Bone marrow (tissue), 2 donors: ENCODE measurements at regions not wholly inside any gene's neighbourhood (a gene's known extent, or its start where the extent isn't known, plus 50 kb on each side); places are given as distances from the start of the nearest gene placed in this dataset.

Experiments
- DNase-seq, 2 donors: peaks; one replicate each; lab custom pipeline; 2025; lab: John Stamatoyannopoulos, UW

DNA sequence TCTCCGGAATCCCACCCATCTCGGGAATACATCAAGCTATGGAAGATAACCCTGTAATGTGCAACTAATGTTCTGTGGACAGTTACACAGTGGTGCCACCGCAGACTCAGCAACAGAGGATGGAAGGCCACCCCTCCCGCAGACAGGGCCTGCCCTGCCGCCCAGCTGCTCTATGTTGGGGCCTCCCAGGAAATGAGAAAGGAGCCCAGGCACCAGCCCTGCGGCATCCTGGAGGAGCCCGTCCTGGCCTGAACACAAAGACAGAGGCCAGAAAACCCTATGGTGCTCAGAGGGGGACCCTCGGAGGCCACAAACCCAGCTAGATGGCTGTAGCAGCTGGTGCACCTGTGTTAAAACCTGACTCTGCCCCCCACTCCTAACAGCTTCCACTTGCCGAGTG is 216.1 kb upstream of the RPL38 start:
- DNase-seq, result no peak

DNA sequence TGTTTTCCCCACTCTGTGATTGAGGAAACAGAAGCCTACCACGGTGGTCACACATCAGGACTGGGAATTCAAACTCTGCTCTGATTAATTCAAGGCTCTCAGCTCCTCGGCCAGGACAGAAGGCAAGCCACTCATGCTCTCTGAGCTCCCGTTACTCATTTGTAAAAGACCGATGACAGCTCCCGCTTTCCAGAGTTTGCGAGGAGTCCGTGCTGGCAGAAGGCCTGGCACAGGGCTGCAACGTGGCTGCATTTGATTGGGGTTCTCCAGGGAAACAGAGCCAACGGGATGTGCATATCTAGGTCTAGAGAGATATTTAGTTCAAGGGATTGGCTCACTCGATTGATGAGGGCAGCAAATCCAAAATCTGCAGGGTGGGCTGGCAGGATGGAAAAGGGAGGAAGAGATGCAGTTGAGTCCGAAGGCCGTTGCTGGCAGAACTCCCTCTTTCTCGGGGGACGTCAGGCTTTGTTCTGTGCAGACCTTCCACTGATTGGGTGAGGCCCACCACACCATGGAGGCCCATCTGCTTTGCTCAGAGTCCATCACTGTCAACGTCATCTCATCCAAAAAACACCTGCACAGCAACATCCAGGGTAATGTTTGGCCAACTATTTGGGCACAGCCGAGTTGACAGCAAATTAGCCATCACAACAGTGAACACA is 215.5 kb upstream of the RPL38 start:
- DNase-seq, result no peak

DNA sequence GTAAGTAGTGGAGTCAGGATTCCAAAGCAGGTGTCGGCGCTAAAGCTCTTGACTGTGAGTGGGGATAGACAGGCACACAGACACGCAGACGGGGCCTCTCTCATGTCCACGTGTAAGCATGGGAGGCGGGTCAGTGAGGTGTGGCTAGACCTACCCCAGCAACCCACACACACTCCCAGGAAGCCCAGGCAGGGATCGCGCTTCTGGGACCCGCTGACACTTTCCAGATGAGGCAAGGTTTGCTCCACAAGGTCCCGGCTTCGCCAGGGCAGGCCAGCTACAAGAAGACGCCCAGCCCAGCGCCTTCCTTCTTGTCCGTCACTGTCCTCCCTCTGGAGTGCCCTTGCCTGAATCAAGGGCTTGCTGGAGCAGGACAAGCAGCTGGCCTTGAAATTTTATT is 213.8 kb upstream of the RPL38 start:
- DNase-seq, result no peak

DNA sequence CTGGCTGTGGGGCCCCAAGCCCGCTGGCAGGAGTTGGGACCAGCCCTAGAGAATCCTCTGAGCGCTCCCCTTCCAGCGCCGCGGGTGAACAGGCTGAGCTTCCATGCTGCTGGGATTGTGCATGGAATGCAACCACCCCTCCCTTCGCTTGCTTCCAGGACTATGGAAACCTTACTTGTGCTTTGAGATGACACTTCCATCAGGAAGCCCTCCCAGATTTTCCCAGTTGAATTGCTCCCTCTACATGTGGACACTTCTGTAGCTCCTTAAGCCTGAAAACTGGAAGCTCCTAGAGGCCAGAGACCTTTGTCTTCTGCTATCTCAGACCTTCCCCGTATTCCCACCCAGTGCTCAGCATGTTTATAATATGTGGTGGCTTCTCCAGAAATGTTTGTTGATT is 213.2 kb upstream of the RPL38 start:
- no peak for DNase-seq

DNA sequence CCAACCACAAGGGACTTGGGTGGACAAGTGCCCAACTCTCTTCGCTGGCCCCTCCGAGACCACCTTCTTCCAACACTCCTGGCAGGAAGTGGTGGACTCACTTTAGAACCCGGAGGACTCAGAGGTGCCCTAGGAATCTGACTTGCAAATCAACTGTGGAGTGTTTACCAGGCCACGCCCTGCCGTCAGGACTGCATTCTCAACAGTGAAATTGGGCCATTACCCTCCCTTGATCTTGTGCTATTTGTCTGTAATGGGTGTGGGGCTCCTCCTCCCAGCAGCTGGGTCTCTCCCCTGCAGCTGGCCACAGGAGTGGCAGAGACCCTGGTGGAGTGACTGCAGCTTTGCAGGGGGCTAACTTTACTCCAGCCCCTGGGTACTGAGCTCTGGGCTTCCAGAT is 212.2 kb upstream of the RPL38 start:
- no peak for DNase-seq

DNA sequence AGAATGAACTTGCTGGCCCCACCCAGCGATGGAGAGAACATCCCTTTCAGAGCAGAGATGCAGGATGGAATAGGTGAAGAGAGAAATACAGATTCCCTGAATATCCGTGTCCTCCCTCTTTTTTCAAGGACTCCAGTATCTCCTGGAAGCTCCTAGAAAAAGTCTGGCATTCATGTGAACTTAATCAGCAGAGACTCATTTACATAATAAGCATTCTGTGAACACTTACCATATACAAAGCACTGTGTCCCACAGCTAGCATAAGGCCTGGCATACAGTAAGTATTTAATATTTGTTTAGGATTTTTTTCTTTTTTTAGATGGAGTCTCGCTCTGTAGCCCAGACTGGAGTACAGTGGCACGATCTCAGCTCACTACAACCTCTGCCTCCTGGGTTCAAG is 208.5 kb upstream of the RPL38 start:
- no peak for DNase-seq

DNA sequence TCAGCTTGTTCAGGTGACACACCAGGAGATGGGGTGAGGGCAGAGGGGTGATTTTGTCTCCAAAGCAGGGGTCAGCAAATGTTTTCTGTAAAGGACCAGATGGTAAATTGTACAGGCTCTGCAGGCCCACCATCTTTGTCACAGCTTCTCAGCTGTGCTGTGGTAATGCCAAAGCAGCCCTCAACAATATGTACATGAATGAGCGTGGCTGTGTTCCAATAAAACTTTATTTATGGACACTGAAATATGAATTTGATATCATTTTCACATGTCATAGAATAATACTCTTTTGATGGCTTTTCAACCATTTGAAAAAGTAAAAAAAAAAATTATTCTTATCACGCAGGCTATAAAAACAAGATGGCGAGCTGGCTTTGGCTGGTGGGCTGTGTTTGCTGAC is 206.4 kb upstream of the RPL38 start:
- DNase-seq, result no peak

DNA sequence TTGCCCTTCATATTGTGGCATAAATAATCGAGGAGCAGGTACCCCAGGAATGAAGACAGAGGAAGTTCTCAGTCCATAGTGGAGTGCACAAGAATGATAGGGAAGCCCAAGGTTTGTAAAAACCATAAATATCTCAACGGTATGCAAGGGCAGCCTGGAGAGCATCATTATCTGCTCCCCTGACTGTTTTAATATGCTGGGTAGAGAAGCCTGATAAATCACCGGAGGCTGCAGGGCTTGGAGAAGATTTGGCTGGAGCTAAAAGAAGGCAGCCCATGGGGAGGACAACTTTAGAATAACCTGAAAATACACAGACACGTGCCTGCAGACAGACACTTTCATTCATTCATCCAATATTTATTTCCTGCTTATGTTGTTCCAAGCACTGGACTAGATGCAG is 205.2 kb upstream of the RPL38 start:
- DNase-seq, result no peak

DNA sequence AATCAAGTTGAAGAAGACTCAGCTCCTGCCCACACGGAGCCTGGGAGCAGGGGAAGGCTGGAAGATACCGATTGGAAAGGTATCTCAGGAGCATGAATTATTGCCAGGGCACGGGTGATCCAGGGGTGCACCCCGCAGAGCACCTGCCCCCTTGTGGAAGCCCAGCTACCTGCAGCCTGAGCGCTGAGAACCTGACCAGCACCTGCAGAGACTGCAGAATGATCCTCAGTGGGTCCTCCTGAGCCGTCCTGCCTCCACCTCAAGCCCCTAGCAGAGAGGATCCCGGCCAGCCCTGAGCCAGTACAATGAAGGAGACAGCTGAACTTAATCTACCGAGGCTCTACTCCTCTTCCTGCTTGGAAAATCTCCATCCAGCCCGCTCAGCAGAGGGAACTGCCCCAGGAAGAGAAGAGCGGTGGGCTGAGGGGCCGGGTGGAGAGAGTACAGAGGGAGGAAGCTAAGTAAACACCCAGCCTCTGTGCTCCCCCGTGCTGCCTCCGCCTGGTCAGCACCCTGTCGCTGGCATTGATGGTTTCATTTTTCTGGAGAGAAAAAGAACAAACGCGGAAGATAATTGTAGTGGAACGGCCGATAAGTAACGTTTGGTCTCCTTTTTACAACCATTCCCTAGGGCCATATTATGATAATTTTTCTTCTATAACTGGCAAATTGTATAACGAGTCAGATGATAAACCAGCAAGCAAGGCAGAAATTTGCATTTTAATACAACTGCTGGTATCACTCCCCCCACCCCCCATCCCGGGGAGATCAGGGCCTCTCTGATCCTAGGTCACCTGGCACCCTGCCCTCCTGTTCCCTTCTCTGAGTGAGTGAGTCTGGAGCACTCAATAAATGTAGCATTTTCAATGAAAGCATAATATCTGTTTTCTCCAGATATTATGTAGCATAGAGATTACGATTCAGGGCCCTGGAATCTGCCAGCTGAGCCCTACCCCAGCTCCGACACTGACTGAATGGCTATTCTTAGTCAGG is 204.5 kb upstream of the RPL38 start:
- DNase-seq, result no peak

DNA sequence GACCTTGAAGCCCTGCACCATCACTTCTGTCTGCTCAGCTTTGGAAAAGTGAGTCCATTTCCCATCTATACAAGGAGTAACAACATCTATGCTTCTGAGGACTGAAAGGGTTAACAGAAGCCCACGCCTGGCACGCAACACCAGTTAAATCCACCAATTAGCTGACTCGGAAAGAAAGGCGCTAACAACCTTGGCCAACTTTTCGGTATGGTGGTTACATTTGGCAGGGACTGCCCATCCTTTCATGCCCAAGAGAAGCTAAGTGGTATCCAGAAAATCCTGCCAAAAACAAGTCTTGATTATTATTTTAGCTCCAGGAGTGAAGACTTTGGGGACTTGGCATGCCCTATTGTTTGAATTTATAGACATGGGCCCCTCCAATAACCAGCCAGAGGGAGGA is 202.3 kb upstream of the RPL38 start:
- DNase-seq, result no peak

DNA sequence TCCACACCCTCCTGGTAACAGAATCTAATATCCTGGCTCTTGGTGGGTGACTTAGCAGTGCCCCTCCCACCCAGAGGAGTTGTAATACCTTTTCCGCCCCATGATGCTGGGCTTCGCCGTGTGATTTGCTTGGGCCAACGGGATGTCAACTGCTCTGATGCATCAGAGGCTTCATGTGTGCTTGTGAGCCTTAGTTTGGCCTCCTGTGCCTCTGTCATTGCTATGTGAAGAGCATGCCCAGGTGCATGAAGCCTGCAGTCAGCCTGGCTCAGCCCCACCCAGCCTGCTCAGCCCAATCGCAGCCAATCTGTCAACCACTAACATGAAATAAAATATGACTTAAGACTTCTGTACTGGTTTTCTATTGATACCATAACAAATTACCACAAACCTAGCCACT is 201.2 kb upstream of the RPL38 start:
- DNase-seq, result no peak

DNA sequence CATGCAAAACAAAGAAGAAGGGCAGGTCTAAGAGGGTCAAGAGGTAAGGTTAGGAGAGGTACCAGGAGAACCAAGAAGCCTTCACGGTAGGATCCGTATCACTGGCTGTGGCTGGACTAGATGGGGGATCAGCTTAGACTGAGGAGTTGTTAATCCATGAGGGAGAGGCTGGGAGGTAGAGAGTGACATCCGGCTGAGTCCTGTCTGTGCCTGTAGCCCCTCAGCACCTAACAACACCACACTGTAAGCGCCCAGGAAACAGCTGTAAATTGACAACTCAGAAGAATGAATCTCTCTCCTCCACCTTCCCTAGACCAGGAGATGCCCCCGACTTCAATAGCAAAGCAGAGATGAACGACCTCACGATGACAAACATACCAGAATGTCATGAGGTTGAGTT is 199.4 kb upstream of the RPL38 start:
- no peak for DNase-seq

DNA sequence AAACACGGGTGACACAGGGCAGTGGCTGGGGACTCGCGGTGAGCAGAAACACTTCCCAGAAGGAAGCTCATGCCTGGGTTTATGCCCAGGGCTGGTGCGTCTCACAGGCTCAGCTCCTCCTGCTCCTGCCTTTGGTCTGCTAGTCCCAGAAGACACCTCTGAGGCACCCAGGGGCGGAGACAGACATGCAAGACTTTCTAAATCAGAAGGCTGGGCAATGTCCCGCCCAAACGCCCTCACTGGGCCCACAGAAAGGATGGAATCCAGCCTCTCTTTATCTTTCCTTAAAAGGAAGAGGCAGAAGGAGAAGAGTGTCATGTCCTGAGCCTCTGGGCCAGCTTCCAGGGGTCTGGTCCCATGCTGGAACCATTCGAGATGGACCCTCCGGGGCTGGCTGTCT is 197.7 kb upstream of the RPL38 start:
- no peak for DNase-seq

DNA sequence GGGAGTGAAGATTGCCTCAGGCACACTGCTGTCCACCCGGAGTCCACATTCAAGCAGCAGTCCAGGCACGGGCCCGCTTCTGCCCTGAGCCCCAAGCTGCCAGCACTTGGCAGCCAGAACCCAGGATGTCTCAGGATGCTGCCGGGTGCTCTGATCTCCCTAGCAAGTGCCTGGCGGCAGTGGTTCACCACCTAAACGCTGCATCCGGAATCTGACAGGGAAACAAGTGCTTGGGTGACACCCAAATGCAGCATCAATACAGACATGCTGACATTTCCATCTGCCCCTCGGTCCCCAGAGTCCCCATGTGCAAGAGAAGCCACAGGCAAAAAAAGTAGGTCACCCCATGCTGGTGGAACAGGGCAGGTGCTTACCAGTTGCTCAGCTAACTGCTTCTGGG is 197.1 kb upstream of the RPL38 start:
- no peak for DNase-seq

DNA sequence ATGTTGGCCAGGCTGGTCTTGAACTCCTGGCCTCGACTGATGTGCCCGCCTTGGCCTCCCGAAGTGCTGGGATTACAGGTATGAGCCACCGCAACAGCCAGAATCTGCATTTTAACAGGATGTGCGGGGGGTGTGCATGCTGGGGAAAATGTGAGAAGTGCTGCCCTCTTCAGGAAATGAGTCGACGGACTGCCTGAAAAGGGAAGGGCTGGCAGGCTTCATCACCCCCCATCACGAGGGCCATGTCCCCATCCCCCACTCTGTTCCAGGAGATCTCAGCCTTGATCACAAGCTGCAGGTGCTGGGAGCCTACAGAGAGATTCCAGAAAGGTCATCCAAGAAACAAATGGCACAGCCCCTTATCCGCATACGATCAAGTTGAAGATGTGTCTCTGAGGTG is 195.3 kb upstream of the RPL38 start:
- DNase-seq, result peak in 1 of 2 donors; percentile 59

DNA sequence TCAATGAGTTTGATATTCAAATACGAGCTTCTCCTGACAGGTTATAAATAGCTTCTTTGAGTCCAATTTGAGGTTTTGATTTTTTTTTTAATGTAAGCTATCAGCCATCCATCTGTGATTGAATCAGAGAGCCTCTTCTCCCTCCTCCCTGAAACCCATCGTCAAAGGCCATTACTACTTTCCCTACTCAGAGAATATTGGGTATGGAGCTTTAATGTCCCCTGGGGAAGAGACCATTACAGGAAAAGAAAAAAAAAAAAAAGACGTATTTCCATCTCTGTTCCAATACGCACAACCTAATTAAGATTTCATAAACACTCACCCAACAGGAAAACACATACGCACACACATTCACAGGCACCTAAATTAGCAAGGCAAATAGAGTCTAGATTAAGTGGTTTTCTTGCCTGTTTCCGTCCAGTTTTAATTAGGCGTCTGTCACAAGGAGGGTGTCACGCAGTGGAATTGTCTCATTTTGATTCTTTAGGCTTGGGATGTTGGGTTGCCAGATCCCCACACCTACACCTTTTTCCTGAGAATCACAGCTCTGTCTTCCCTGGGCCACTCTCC is 194.3 kb upstream of the RPL38 start:
- no peak for DNase-seq

DNA sequence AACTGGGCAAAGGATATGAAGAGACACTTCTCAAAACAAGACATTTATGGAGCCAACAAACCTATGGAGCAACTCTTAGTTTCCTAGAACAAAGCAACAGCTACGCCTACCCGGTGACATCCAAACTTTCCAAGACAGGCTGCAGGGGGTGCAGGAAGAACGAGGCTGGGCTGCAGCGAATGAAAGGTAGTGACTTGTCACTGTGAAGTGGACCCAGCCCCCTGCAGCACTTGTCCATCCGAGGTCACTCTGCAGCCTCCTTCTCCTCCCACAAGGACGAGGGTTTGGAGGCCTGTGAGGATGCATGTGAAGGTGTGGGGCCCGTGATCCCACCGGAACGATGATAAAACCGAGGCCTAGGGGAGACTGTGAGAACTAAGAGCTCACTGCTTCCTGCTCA is 192.6 kb upstream of the RPL38 start:
- DNase-seq, result no peak

DNA sequence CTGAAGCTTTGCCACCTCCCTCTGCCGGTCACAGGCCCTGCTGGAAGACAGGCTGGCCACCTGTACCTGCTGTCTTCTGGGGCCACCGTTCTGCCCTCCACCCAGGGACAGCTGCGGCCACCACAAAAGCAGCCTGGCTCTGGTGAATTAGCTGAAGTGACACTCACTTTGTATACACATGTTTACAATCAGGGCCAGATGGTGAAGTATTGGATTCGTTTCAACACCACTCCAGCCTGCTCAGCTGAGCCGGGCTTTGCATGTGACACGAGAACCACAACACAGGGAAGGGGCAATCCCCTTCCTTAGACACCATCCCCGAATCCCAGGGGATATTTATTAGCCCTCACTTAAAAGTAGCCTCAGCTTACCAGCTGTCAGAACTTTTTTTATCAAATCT is 191.5 kb upstream of the RPL38 start:
- DNase-seq, result no peak

DNA sequence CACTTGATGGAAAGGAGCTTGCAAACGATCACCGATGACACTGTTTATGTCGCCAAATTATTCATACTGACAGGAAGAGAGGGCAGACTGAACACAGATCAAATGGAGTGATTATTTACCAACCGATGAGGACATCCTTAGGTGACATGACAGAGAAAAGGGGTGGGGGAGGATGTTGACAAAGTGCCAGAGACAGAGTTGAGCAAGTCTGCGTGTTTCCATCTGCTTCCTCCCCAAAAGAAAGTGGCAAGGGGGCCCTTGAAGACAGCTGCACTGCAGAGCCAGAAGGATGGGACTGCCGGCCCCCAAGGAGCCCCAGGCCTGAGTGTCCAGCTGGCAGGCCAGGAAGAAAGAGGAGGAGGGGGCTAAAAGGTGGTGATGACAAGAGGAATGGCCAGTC is 191.0 kb upstream of the RPL38 start:
- DNase-seq, result peak in 1 of 2 donors; percentile 94

DNA sequence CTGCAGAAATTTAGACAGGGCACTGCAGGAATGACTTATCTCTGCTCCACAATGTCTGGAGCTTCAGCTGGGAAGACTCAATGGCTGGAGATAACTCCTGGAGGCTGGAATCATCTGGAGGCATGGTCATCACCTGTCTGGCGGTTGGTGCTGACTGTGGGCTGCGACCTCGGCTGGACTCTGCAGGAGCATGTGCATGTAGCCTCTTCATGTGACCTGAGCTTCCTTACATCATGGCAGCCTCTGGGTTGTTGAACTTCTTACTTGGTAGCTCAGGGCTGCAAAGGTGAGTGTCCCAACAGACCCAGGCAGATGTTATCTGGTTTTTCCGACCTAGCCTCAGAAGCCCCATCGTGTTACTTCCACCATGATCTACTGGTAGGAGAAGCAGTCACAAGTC is 188.2 kb upstream of the RPL38 start:
- DNase-seq, result no peak

DNA sequence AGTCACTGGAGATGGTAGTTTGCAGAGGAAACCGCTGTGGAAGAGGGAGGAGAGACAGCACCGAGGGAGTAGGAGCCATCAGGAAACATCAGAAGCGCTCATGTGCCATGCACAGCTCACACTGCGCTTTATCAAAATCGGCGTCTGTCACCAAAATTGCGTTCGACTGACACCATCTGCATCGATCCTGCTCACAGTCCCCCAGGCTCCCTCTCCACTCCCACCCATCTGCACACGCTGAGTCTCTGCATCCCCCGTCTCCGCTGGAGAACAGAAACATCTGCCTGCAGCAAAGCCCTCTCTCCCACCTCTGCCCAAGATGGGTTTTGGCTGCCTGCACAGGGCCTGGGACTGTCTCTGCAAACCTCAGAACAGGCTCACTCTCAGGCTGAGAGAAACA is 187.5 kb upstream of the RPL38 start:
- no peak for DNase-seq

DNA sequence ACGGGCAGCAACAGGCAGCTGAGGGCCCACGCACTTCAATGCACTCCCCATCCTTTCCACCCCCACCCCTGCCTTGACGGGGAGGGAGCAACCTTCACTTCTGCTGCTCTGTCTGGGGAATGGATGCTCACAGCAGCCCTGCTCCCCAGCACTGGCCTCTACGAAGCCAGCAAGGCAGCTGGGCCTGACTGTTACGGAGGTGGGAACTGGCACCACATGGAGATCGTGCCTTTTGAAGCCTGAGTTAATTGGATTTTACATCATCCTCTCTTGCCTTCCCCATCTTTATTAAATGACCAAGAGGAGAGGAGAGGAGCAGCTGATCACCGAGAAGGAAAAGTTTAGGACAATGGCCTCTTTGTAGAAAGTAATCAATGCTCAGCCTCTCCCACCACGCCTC is 187.0 kb upstream of the RPL38 start:
- DNase-seq, result no peak

DNA sequence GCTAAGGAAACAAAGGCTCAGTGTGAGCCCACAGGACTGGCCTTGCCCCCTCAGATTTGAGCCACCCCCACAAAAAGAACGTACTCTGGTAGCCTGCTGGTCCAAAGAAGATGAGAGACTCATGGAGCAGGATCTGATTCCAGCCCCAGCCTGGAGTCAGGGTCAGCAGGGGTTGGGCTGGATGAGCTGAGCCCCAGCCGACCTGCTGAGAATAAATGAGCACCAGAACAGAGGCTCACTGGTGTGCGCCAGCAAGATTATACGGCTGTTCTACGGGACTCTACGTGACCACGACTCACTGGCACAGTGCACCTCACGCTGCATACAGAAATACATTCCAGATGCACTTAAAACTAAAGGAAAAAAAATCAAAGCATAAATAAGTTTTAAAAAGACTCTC is 186.0 kb upstream of the RPL38 start:
- no peak for DNase-seq
